SIG-M5 treated with dmso at 0.1 percent for 504 hours (cell line): ENCODE measurements at regions not wholly inside any gene's neighbourhood (a gene's known extent, or its start where the extent isn't known, plus 50 kb on each side); places are given as distances from the start of the nearest gene placed in this dataset.
"Not testable (repeated sequence)": the region's sequence is repeated elsewhere in the genome, so short reads cannot be mapped to it uniquely, and the experiment has no call there.

Experiments
- DNase-seq: peaks from one replicate; lab custom pipeline; 2025; ENCODE audit not compliant: unreplicated experiment; lab: John Stamatoyannopoulos, UW

GRCh38 chr16:29220647-29221191 is 185.8 kb downstream of the NPIPB11 start:
- DNase-seq = not testable (repeated sequence)

- not testable (repeated sequence) for DNase-seq
Observed at GRCh38 chr16:29219966-29220646, 186.4 kb downstream of the NPIPB11 start.

GRCh38 chr16:29219562-29219961 is 186.9 kb downstream of the NPIPB11 start:
- DNase-seq = not testable (repeated sequence)

GRCh38 chr16:29218649-29219048 is 187.9 kb downstream of the NPIPB11 start:
- not testable (repeated sequence) for DNase-seq

GRCh38 chr16:29218171-29218570 is 188.3 kb downstream of the NPIPB11 start:
- DNase-seq = not testable (repeated sequence)

- DNase-seq = not testable (repeated sequence)
Observed at GRCh38 chr16:29217752-29218126, 188.8 kb downstream of the NPIPB11 start.

- DNase-seq = not testable (repeated sequence)
Observed at GRCh38 chr16:29217104-29217751, 189.3 kb downstream of the NPIPB11 start.

GRCh38 chr16:29213770-29214169 is 192.7 kb downstream of the NPIPB11 start:
- not testable (repeated sequence) for DNase-seq

GRCh38 chr16:29213251-29213650 is 193.3 kb downstream of the NPIPB11 start:
- not testable (repeated sequence) for DNase-seq

- not testable (repeated sequence) for DNase-seq
Observed at GRCh38 chr16:29212084-29213027, 194.2 kb downstream of the NPIPB11 start.

- not testable (repeated sequence) for DNase-seq
Observed at GRCh38 chr16:29211456-29211855, 195.1 kb downstream of the NPIPB11 start.

GRCh38 chr16:29210299-29211150 is 196.0 kb downstream of the NPIPB11 start:
- DNase-seq = not testable (repeated sequence)

GRCh38 chr16:29206120-29206519 is 200.4 kb downstream of the NPIPB11 start:
- not testable (repeated sequence) for DNase-seq

GRCh38 chr16:29205151-29205550 is 201.4 kb downstream of the NPIPB11 start:
- not testable (repeated sequence) for DNase-seq

- DNase-seq = no peak
Observed at GRCh38 chr16:29204806-29205135, 201.7 kb downstream of the NPIPB11 start.

GRCh38 chr16:29203933-29204805 is 202.3 kb downstream of the NPIPB11 start:
- DNase-seq = not testable (repeated sequence)

- DNase-seq = not testable (repeated sequence)
Observed at GRCh38 chr16:29203046-29203932, 203.2 kb downstream of the NPIPB11 start.

GRCh38 chr16:29202642-29203041 is 203.9 kb downstream of the NPIPB11 start:
- DNase-seq = not testable (repeated sequence)
